HepG2 (cell line): ENCODE measurements at regions not wholly inside any gene's neighbourhood (a gene's known extent, or its start where the extent isn't known, plus 50 kb on each side); places are given as distances from the start of the nearest gene placed in this dataset.

Experiments
- AGO2 ChIP-seq: fragments of 200-400 bp; formaldehyde crosslinking; optimal IDR thresholded peaks from 2 replicates; pipeline ENCODE3; 2017; ENCODE audit warnings: mild to moderate bottlenecking, low read depth, low read length, moderate library complexity
- GABPB1 ChIP-seq: IDR thresholded peaks from 2 replicates; pipeline ENCODE4 v1.6.1; 2016; ENCODE audit warnings: mild to moderate bottlenecking, missing genetic modification reagents, moderate library complexity, missing compliant biosample characterization
- HMGXB3 ChIP-seq: sonication (generic); formaldehyde crosslinking; IDR thresholded peaks from 2 replicates; pipeline ENCODE4 v1.4.0; 2020; ENCODE audit warnings: missing genetic modification reagents, borderline replicate concordance
- HNRNPH1 ChIP-seq: fragments of 200-400 bp; formaldehyde crosslinking; optimal IDR thresholded peaks from 2 replicates; pipeline ENCODE3; 2017; ENCODE audit warnings: mild to moderate bottlenecking, low read depth, low read length
- ISX ChIP-seq: sonication (generic); formaldehyde crosslinking; conservative IDR thresholded peaks from 2 replicates; pipeline ENCODE4 v1.5.0; 2020; ENCODE audit warnings: missing genetic modification reagents
- MLX ChIP-seq: IDR thresholded peaks from 2 replicates; pipeline ENCODE4 v1.6.1; 2016
- NR1H2 ChIP-seq: sonication (generic); formaldehyde crosslinking; IDR thresholded peaks from 2 replicates; pipeline ENCODE4 v1.8.1; 2022; ENCODE audit warnings: low read depth, missing genetic modification reagents, borderline replicate concordance
- PRMT3 ChIP-seq: sonication (generic); formaldehyde crosslinking; IDR thresholded peaks from 2 replicates; pipeline ENCODE4 v1.8.1; 2022; ENCODE audit warnings: low read depth, mild to moderate bottlenecking, moderate library complexity, missing genetic modification reagents, borderline replicate concordance
- RELA ChIP-seq: sonication (generic); formaldehyde crosslinking; IDR thresholded peaks from 2 replicates; pipeline ENCODE4 v1.4.0; 2020; ENCODE audit warnings: missing genetic modification reagents
- RXRA ChIP-seq: sonication (generic); formaldehyde crosslinking; IDR thresholded peaks from 2 replicates; pipeline ENCODE4 v1.5.1; 2020; ENCODE audit warnings: missing genetic modification reagents
- SMAD3 ChIP-seq: sonication (generic); formaldehyde crosslinking; IDR thresholded peaks from 2 replicates; pipeline ENCODE4 v1.4.0; 2020; ENCODE audit warnings: missing genetic modification reagents
- SP140L ChIP-seq: sonication (generic); formaldehyde crosslinking; IDR thresholded peaks from 2 replicates; pipeline ENCODE4 v1.4.0; 2020; ENCODE audit warnings: missing genetic modification reagents, borderline replicate concordance
- THYN1 ChIP-seq: sonication (generic); formaldehyde crosslinking; IDR thresholded peaks from 2 replicates; pipeline ENCODE4 v1.8.1; 2023; ENCODE audit warnings: low read depth, mild to moderate bottlenecking, moderate library complexity, missing genetic modification reagents, borderline replicate concordance
- TOE1 ChIP-seq: sonication (generic); formaldehyde crosslinking; IDR thresholded peaks from 2 replicates; pipeline ENCODE4 v1.4.0; 2020; ENCODE audit warnings: mild to moderate bottlenecking, missing genetic modification reagents
- ZBTB3 ChIP-seq: sonication (generic); formaldehyde crosslinking; IDR thresholded peaks from 2 replicates; pipeline ENCODE4 v1.4.0; 2020; ENCODE audit warnings: low read depth, mild to moderate bottlenecking, moderate library complexity, missing genetic modification reagents, borderline replicate concordance
- ZKSCAN5 ChIP-seq: sonication (generic); formaldehyde crosslinking; IDR thresholded peaks from 2 replicates; pipeline ENCODE4 v1.5.1; 2020; ENCODE audit warnings: mild to moderate bottlenecking, missing genetic modification reagents
- ZNF10 ChIP-seq: sonication (generic); formaldehyde crosslinking; IDR thresholded peaks from 2 replicates; pipeline ENCODE4 v1.4.0; 2020; ENCODE audit warnings: mild to moderate bottlenecking, low read depth, missing genetic modification reagents, borderline replicate concordance
- ZNF33A ChIP-seq: sonication (generic); formaldehyde crosslinking; IDR thresholded peaks from 2 replicates; pipeline ENCODE4 v1.5.1; 2020; ENCODE audit warnings: missing genetic modification reagents, mild to moderate bottlenecking, moderate library complexity, borderline replicate concordance
- ZNF496 ChIP-seq: sonication (generic); formaldehyde crosslinking; IDR thresholded peaks from 2 replicates; pipeline ENCODE4 v1.8.1; 2023; ENCODE audit warnings: mild to moderate bottlenecking, moderate library complexity, missing genetic modification reagents; ENCODE audit not compliant: insufficient replicate concordance
- ZNF646 ChIP-seq: sonication (generic); formaldehyde crosslinking; IDR thresholded peaks from 2 replicates; pipeline ENCODE4 v1.9.0; 2021; ENCODE audit warnings: mild to moderate bottlenecking, missing genetic modification reagents

GRCh38 chr12:115398311-115398781 is 714.4 kb upstream of the TBX3 start (continued):
- TF ChIP-seq MLX = peak; percentile 66
- no peak for TF ChIP-seq ZNF646 (CRISPR knock-in tag)
- no peak for TF ChIP-seq HNRNPH1
- TF ChIP-seq RXRA (CRISPR knock-in tag) = no peak
- no peak for TF ChIP-seq AGO2
- TF ChIP-seq ZBTB3 = no peak; the same call in 1 of the 2 replicates
- no peak for TF ChIP-seq HMGXB3 (CRISPR knock-in tag)
- no peak for TF ChIP-seq THYN1
- TF ChIP-seq ZKSCAN5 = no peak
- no peak for TF ChIP-seq PRMT3 (CRISPR knock-in tag)
- no peak for TF ChIP-seq ZNF496 (CRISPR knock-in tag)
- no peak for TF ChIP-seq ISX
- no peak for TF ChIP-seq ZNF33A (CRISPR knock-in tag)
- TF ChIP-seq NR1H2 (CRISPR knock-in tag) = no peak
- TF ChIP-seq ZNF10 (CRISPR knock-in tag) = no peak
- TF ChIP-seq GABPB1 (CRISPR knock-in tag) = no peak; the same call in 1 of the 2 replicates
- TF ChIP-seq SP140L = no peak
- 0 out of 2 replicates have a peak, but pooled peaks have one; percentile 70 for TF ChIP-seq TOE1 (CRISPR knock-in tag)
- peak; percentile 67 for TF ChIP-seq SMAD3 (CRISPR knock-in tag)
- TF ChIP-seq RELA (CRISPR knock-in tag) = no peak
